SK-N-SH (cell line): ENCODE measurements at regions not wholly inside any gene's neighbourhood (a gene's known extent, or its start where the extent isn't known, plus 50 kb on each side); places are given as distances from the start of the nearest gene placed in this dataset.

ENCODE experiments used
- CTCF ChIA-PET: fragments of 300-600, 350-600 bp; formaldehyde crosslinking; extraction: SDS; loops from one replicate; lab custom pipeline; 2021; lab: Yijun Ruan, JAX
- POLR2A ChIA-PET: fragments of 350-600 bp; sonication (Branson Sonifier 250); formaldehyde crosslinking; extraction: SDS; loops from one replicate; lab custom pipeline; 2020; ENCODE audit warnings: antibody characterized with exemption, inconsistent platforms; lab: Yijun Ruan, JAX
- DNase-seq: peaks from one replicate; pipeline ENCODE4 v3.0.0; 2012
- H2AFZ ChIP-seq: fragments of 200-600 bp; sonication (generic); 2 replicates; pipeline ENCODE4 v1.8.1; 2016; ENCODE audit warnings: antibody characterized with exemption, mild to moderate bottlenecking, low read depth
- H3F3A ChIP-seq: fragments of 200-600 bp; sonication (generic); replicated peaks from 2 replicates; pipeline ENCODE3; 2016; ENCODE audit warnings: antibody characterized with exemption, mild to moderate bottlenecking; ENCODE audit not compliant: insufficient read depth
- H3K27ac ChIP-seq, 2 experiments: fragments of 200-500 bp in 1 of 2; fragments of 200-600 bp in 1 of 2; sonication (Bioruptor generic) in 1 of 2; sonication (generic), shearing (Covaris generic) in 1 of 2; 2 replicates each; pipeline versions ENCODE4 v1.5.1 to v1.6.1; 2014 to 2016; ENCODE audit warnings: low read depth in 2 of 2, inconsistent platforms in 1 of 2, low read length in 1 of 2, mild to moderate bottlenecking in 1 of 2, mixed read lengths in 1 of 2
- H3K27me3 ChIP-seq: fragments of 200-600 bp; sonication (generic), shearing (Covaris generic); 2 replicates; pipeline ENCODE4 v1.6.1; 2016; ENCODE audit warnings: mixed run types; ENCODE audit not compliant: insufficient read depth
- H3K36me3 ChIP-seq, 2 experiments: fragments of 200-500 bp in 1 of 2; fragments of 200-600 bp in 1 of 2; sonication (Bioruptor generic) in 1 of 2; sonication (generic) in 1 of 2; replicated peaks in 1 of 2; 2 replicates each; pipeline versions ENCODE3 to v1.5.1; 2014 to 2016; ENCODE audit warnings: low read length in 1 of 2, mild to moderate bottlenecking in 1 of 2; ENCODE audit not compliant: insufficient read depth in 2 of 2, control insufficient read depth in 1 of 2
- H3K4me1 ChIP-seq, 2 experiments: fragments of 200-500 bp in 1 of 2; fragments of 200-600 bp in 1 of 2; sonication (Bioruptor generic) in 1 of 2; sonication (generic), shearing (Covaris generic) in 1 of 2; 2 replicates each; pipeline versions ENCODE4 v1.5.1 to v1.6.1; 2014 to 2016; ENCODE audit warnings: low read depth in 1 of 2, low read length in 1 of 2, mixed run types in 1 of 2; ENCODE audit not compliant: insufficient read depth in 2 of 2, control insufficient read depth in 1 of 2
- H3K4me2 ChIP-seq: fragments of 200-600 bp; sonication (generic), shearing (Covaris generic); 2 replicates; pipeline ENCODE4 v1.6.1; 2017; ENCODE audit warnings: mixed run types
- H3K4me3 ChIP-seq, 2 experiments: fragments of 200-500 bp in 1 of 2; fragments of 200-600 bp in 1 of 2; sonication (Bioruptor generic) in 1 of 2; sonication (generic), shearing (Covaris generic) in 1 of 2; 2 replicates each; pipeline versions ENCODE4 v1.5.1 to v1.8.1; 2014 to 2016; ENCODE audit warnings: low read depth in 2 of 2, inconsistent platforms in 1 of 2, low read length in 1 of 2, mild to moderate bottlenecking in 1 of 2, mixed read lengths in 1 of 2, moderate library complexity in 1 of 2
- H3K79me2 ChIP-seq: fragments of 200-600 bp; sonication (generic); 2 replicates; pipeline ENCODE4 v1.8.1; 2017; ENCODE audit warnings: mild to moderate bottlenecking; ENCODE audit not compliant: insufficient read depth
- H3K9ac ChIP-seq: fragments of 200-600 bp; sonication (generic); 2 replicates; pipeline ENCODE4 v1.6.1; 2017; ENCODE audit warnings: mixed run types
- H3K9me2 ChIP-seq: fragments of 200-600 bp; sonication (generic); 2 replicates; pipeline ENCODE4 v1.6.1; 2017; ENCODE audit warnings: mixed run types
- H3K9me3 ChIP-seq: fragments of 200-600 bp; sonication (generic); 2 replicates; pipeline ENCODE4 v1.6.1; 2017; ENCODE audit warnings: mixed run types, mild to moderate bottlenecking, moderate library complexity
- H4K20me1 ChIP-seq: fragments of 200-600 bp; sonication (generic); 2 replicates; pipeline ENCODE4 v1.6.1; 2017; ENCODE audit warnings: mild to moderate bottlenecking, mixed run types; ENCODE audit not compliant: insufficient read depth
- CHD2 ChIP-seq: fragments of 150-350 bp; IDR thresholded peaks from 2 replicates; pipeline ENCODE4 v1.6.1; 2018; ENCODE audit warnings: low read length; ENCODE audit not compliant: partially characterized antibody
- CTCF ChIP-seq: fragments of 200-600 bp; sonication (generic); IDR thresholded peaks from 2 replicates; pipeline ENCODE4 v1.6.1; 2017; ENCODE audit warnings: antibody characterized with exemption, mild to moderate bottlenecking, moderate library complexity
- ELF1 ChIP-seq: IDR thresholded peaks from 2 replicates; pipeline ENCODE4 v1.4.0; 2012
- EP300 ChIP-seq, 2 experiments: IDR thresholded peaks; 2 replicates each; pipeline versions ENCODE4 v1.4.0 to v1.6.1; 2012; ENCODE audit warnings: borderline replicate concordance in 1 of 2, low read depth in 1 of 2, low read length in 1 of 2
- FOXJ3 ChIP-seq: sonication (generic); formaldehyde crosslinking; IDR thresholded peaks from 2 replicates; pipeline ENCODE4 v1.5.1; 2020; ENCODE audit warnings: mild to moderate bottlenecking, missing genetic modification reagents
- FOXM1 ChIP-seq: IDR thresholded peaks from 2 replicates; pipeline ENCODE4 v1.4.0; 2012; ENCODE audit warnings: low read depth, mild to moderate bottlenecking
- GABPA ChIP-seq: IDR thresholded peaks from 2 replicates; pipeline ENCODE4 v1.4.0; 2012; ENCODE audit warnings: low read depth, mild to moderate bottlenecking
- GATA2 ChIP-seq: sonication (generic); formaldehyde crosslinking; IDR thresholded peaks from 2 replicates; pipeline ENCODE4 v1.5.0; 2020; ENCODE audit warnings: mild to moderate bottlenecking, missing genetic modification reagents
- JUND ChIP-seq: IDR thresholded peaks from 2 replicates; pipeline ENCODE4 v1.4.0; 2012
- MEF2A ChIP-seq: IDR thresholded peaks from 2 replicates; pipeline ENCODE4 v1.4.0; 2012; ENCODE audit warnings: low read depth, borderline replicate concordance
- MXI1 ChIP-seq: IDR thresholded peaks from 2 replicates; pipeline ENCODE4 v1.6.1; 2012; ENCODE audit warnings: mild to moderate bottlenecking, low read depth, low read length, improper control_type of control experiment
- NFIC ChIP-seq: IDR thresholded peaks from 2 replicates; pipeline ENCODE4 v1.4.0; 2012; ENCODE audit warnings: borderline replicate concordance
- NRF1 ChIP-seq: IDR thresholded peaks from 2 replicates; pipeline ENCODE4 v1.6.1; 2012; ENCODE audit warnings: low read depth, mild to moderate bottlenecking, low read length
- POLR2AphosphoS5 ChIP-seq: IDR thresholded peaks from 2 replicates; pipeline ENCODE4 v1.6.1; 2012; ENCODE audit warnings: low read depth, low read length
- RAD21 ChIP-seq: IDR thresholded peaks from 2 replicates; pipeline ENCODE4 v1.6.1; 2012; ENCODE audit warnings: mild to moderate bottlenecking, low read length
- RCOR1 ChIP-seq: fragments of 150-350 bp; IDR thresholded peaks from 2 replicates; pipeline ENCODE4 v1.6.1; 2017; ENCODE audit warnings: antibody characterized with exemption, low read length
- RFX5 ChIP-seq: IDR thresholded peaks from 2 replicates; pipeline ENCODE4 v1.6.1; 2012; ENCODE audit warnings: mild to moderate bottlenecking, improper control_type of control experiment, low read length
- RXRA ChIP-seq: IDR thresholded peaks from 2 replicates; pipeline ENCODE4 v1.4.0; 2012; ENCODE audit warnings: low read depth, mild to moderate bottlenecking, borderline replicate concordance
- SIN3A ChIP-seq: IDR thresholded peaks from 2 replicates; pipeline ENCODE4 v1.6.1; 2012; ENCODE audit warnings: low read depth, mild to moderate bottlenecking, low read length, moderate library complexity, borderline replicate concordance
- SMC3 ChIP-seq: IDR thresholded peaks from 2 replicates; pipeline ENCODE4 v1.6.1; 2012; ENCODE audit warnings: low read depth, low read length, improper control_type of control experiment
- TAF1 ChIP-seq: IDR thresholded peaks from 2 replicates; pipeline ENCODE4 v1.6.1; 2012; ENCODE audit warnings: low read depth, mild to moderate bottlenecking, low read length, moderate library complexity, borderline replicate concordance
- TCF12 ChIP-seq: IDR thresholded peaks from 2 replicates; pipeline ENCODE4 v1.4.0; 2012
- TEAD4 ChIP-seq: IDR thresholded peaks from 2 replicates; pipeline ENCODE4 v1.4.0; 2012; ENCODE audit warnings: mild to moderate bottlenecking, borderline replicate concordance; ENCODE audit not compliant: insufficient read depth
- USF1 ChIP-seq: IDR thresholded peaks from 2 replicates; pipeline ENCODE4 v1.4.0; 2012; ENCODE audit warnings: low read depth, borderline replicate concordance
- WGBS: methylation state at CpG from one replicate; pipeline ENCODE4 v1.1.6; 2017; ENCODE audit warnings: low lambda C conversion rate; 5-methylcytosine and 5-hydroxymethylcytosine counted together
- TF ChIP-seq, protein P1 (sequence below): IDR thresholded peaks from 2 replicates; pipeline ENCODE4; 2012
- TF ChIP-seq, protein P2 (sequence below): IDR thresholded peaks from 2 replicates; pipeline ENCODE4 v1.4.0; 2012; ENCODE audit warnings: low read depth

DNA sequence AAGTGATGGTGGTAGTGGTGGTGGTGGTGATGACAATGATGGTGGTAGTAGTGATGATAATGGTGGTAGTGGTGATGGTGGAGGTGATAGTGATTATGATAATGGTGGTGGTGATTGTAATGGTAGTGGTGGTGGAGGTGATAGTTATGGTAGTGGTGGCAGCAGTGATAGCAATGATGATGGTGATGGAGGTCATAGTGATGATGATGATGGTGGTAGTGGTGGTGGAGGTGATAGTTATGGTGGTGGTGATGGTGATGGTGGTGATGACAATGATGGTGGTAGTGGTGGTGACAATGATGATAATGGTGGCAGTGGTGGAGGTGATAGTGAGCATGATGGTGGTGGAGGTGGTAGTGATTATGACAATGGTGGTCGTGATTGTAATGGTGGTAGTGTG lies 191.7 kb upstream of the RNF32 start (continued):
- TF ChIP-seq SMC3 (no peak), NFIC (no peak), TCF12 (no peak), TEAD4 (no peak)

GRCh38 chr7:156446990-156447389 lies 193.6 kb upstream of the RNF32 start:
- no peaks in the 10 kb centered on the region for H3K4me1 ChIP-seq
- CTCF ChIA-PET, result interaction anchor here (1.3 kb wide), 1 partner anchor 27 kb away, joined by 3 read pairs; no protein-coding TSS in a partner anchor
- no peak overlapping the region for H3K4me2 ChIP-seq
- H3K27me3 ChIP-seq, result peaks cover 22% of the 10 kb centered on the region; the same call in 1 of the 2 replicates
- POLR2A ChIA-PET, result no interaction called here
- DNase-seq, result no peak
- H3K36me3 ChIP-seq, result no peaks in the 10 kb centered on the region
- H3K27ac ChIP-seq, result no peak overlapping the region
- H2AFZ ChIP-seq, result no peak overlapping the region
- H3F3A ChIP-seq, result no peaks in the 10 kb centered on the region
- H3K4me3 ChIP-seq, result no peak overlapping the region
- no peaks in the 10 kb centered on the region for H3K79me2 ChIP-seq
- no peak overlapping the region for H3K9ac ChIP-seq
- no peaks in the 10 kb centered on the region for H3K9me3 ChIP-seq
- no peaks in the 10 kb centered on the region for H4K20me1 ChIP-seq
- no peaks in the 10 kb centered on the region for H3K9me2 ChIP-seq
- no peak for TF ChIP-seq TCF12
- no peak for TF ChIP-seq MEF2A
- no peak for TF ChIP-seq USF1
- no peak for TF ChIP-seq FOXM1
- TF ChIP-seq RFX5, result no peak
- no peak for TF ChIP-seq MXI1
- TF ChIP-seq, protein P1, sequence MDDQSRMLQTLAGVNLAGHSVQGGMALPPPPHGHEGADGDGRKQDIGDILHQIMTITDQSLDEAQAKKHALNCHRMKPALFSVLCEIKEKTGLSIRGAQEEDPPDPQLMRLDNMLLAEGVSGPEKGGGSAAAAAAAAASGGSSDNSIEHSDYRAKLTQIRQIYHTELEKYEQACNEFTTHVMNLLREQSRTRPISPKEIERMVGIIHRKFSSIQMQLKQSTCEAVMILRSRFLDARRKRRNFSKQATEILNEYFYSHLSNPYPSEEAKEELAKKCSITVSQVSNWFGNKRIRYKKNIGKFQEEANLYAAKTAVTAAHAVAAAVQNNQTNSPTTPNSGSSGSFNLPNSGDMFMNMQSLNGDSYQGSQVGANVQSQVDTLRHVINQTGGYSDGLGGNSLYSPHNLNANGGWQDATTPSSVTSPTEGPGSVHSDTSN, result no peak
- no peak for TF ChIP-seq CHD2
- no peak for TF ChIP-seq JUND
- no peak for TF ChIP-seq SIN3A
- TF ChIP-seq FOXJ3 (CRISPR knock-in tag), result no peak

- H3K27ac ChIP-seq, result no peak overlapping the region
- ChIA-PET CTCF (no interaction called here), POLR2A (no interaction called here)
- no peak overlapping the region for H3K4me3 ChIP-seq
- no peaks in the 10 kb centered on the region for H3K79me2 ChIP-seq
- WGBS, result 12% methylated on average over 15 of the region's 16 CpGs
- H3K9ac ChIP-seq, result no peak overlapping the region
- H3F3A ChIP-seq, result no peaks in the 10 kb centered on the region
- H3K4me2 ChIP-seq, result no peak overlapping the region
- H4K20me1 ChIP-seq, result no peaks in the 10 kb centered on the region
- no peak for DNase-seq
- H3K9me2 ChIP-seq, result no peaks in the 10 kb centered on the region
- H3K9me3 ChIP-seq, result no peaks in the 10 kb centered on the region
- H3K4me1 ChIP-seq, result no peaks in the 10 kb centered on the region
- peaks cover 26% of the 10 kb centered on the region; the same call in 1 of the 2 replicates for H3K27me3 ChIP-seq
- no peaks in the 10 kb centered on the region for H3K36me3 ChIP-seq
- H2AFZ ChIP-seq, result no peak overlapping the region
- TF ChIP-seq POLR2AphosphoS5, result no peak
- TF ChIP-seq, protein P2, sequence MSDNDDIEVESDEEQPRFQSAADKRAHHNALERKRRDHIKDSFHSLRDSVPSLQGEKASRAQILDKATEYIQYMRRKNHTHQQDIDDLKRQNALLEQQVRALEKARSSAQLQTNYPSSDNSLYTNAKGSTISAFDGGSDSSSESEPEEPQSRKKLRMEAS, result no peak
- no peak for TF ChIP-seq RCOR1
- no peak for TF ChIP-seq RXRA
- TF ChIP-seq FOXM1, result no peak
- no peak for TF ChIP-seq NFIC
- TF ChIP-seq TAF1, result no peak
- no peak for TF ChIP-seq ELF1
- TF ChIP-seq NRF1, result no peak
- TF ChIP-seq MEF2A, result no peak
- TF ChIP-seq RAD21, result no peak
- no peak for TF ChIP-seq GATA2
- TF ChIP-seq GABPA, result no peak
- TF ChIP-seq RFX5, result no peak
- TF ChIP-seq CTCF, result no peak
- no peak for TF ChIP-seq EP300 (IDR thresholded peaks at IDR 0.05; ENCODE audit: borderline replicate concordance in 1 of 2, low read depth in 1 of 2, low read length in 1 of 2)
Measured at GRCh38 chr7:156445997-156446761, 194.4 kb upstream of the RNF32 start.
